GM23338 (cell line): ENCODE measurements at regions not wholly inside any gene's neighbourhood (a gene's known extent, or its start where the extent isn't known, plus 50 kb on each side); places are given as distances from the start of the nearest gene placed in this dataset.

Experiments used
- CTCF ChIP-seq, 2 experiments: fragments of 200-600 bp in 1 of 2; sonication (generic) in 1 of 2; conservative IDR thresholded peaks; 2 replicates each; pipeline versions ENCODE4 v1.5.1 to v1.6.1; 2016 to 2017; ENCODE audit warnings: antibody characterized with exemption in 2 of 2, low read depth in 2 of 2, mild to moderate bottlenecking in 2 of 2, moderate library complexity in 1 of 2
- EZH2 ChIP-seq: fragments of 200-600 bp; sonication (generic); IDR thresholded peaks from one replicate; pipeline ENCODE4 v1.8.0; 2017; ENCODE audit warnings: antibody characterized with exemption, mild to moderate bottlenecking, low read depth; ENCODE audit not compliant: unreplicated experiment
- ZNF114 ChIP-seq: fragments of 250-450 bp; sonication (Bioruptor Pico); IDR thresholded peaks from 2 replicates; pipeline ENCODE4 v1.5.0; 2020; ENCODE audit warnings: mild to moderate bottlenecking, moderate library complexity

- no peak for TF ChIP-seq CTCF (conservative IDR thresholded peaks at IDR 0.05; ENCODE audit: low read depth in 2 of 2)
- TF ChIP-seq EZH2, result no peak
- no peak for TF ChIP-seq ZNF114 (CRISPR knock-in tag)
These were observed 1240.8 kb downstream of the SLC16A7 start for GRCh38 chr12:60836651-60837050.
